Limb (tissue), 2 donors: ENCODE measurements at regions not wholly inside any gene's neighbourhood (a gene's known extent, or its start where the extent isn't known, plus 50 kb on each side); places are given as distances from the start of the nearest gene placed in this dataset.
"Not testable (repeated sequence)": the region's sequence is repeated elsewhere in the genome, so short reads cannot be mapped to it uniquely, and the experiment has no call there.

Source experiments
- DNase-seq, 2 donors: peaks; one replicate each; pipeline ENCODE4 v3.0.0-alpha.2; 2016; ENCODE audit errors: extremely low spot score in 2 of 2

GRCh38 chr5:56301069-56301468 is 67.9 kb upstream of the ANKRD55 start:
- no peak for DNase-seq

- no peak for DNase-seq
These were observed 66.1 kb upstream of the ANKRD55 start for GRCh38 chr5:56299212-56299611.

GRCh38 chr5:56298336-56299090 is 65.4 kb upstream of the ANKRD55 start:
- DNase-seq, result no peak

GRCh38 chr5:56297851-56298250 is 64.7 kb upstream of the ANKRD55 start:
- DNase-seq, result no peak

DNA sequence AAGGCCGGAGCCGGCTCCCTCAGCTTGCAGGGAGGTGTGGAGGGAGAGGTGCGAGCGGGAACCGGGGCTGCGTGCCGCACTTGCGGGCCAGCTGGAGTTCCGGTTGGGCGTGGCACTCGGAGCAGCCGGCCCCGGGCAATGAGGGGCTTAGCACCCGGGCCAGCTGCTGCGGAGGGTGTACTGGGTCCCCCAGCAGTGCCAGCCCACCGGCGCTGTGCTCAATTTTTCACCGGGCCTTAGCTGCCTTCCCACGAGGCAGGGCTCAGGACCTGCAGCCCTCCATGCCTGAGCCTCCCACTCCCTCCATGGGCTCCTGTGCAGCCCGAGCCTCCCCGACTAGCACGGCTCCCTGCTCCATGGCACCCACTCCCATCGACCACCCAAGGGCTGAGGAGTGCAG is 62.2 kb upstream of the ANKRD55 start:
- DNase-seq, result not testable (repeated sequence)

- DNase-seq, result no peak
These were observed 61.2 kb upstream of the ANKRD55 start for GRCh38 chr5:56294354-56294753.

DNA sequence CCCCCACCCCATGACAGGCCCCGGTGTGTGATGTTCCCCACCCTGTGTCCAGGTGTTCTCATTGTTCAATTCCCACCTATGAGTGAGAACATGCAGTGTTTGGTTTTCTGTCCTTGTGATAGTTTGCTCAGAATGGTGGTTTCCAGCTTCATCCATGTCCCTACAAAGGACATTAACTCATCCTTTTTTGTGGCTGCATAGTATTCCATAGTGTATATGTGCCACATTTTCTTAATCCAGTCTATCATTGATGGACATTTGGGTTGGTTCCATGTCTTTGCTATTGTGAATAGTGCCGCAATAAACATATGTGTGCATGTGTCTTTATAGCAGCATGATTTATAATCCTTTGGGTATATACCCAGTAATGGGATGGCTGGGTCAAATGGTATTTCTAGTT is 59.7 kb upstream of the ANKRD55 start:
- not testable (repeated sequence) for DNase-seq

- no peak for DNase-seq
These were observed 58.7 kb upstream of the ANKRD55 start for GRCh38 chr5:56291661-56292374.

DNA sequence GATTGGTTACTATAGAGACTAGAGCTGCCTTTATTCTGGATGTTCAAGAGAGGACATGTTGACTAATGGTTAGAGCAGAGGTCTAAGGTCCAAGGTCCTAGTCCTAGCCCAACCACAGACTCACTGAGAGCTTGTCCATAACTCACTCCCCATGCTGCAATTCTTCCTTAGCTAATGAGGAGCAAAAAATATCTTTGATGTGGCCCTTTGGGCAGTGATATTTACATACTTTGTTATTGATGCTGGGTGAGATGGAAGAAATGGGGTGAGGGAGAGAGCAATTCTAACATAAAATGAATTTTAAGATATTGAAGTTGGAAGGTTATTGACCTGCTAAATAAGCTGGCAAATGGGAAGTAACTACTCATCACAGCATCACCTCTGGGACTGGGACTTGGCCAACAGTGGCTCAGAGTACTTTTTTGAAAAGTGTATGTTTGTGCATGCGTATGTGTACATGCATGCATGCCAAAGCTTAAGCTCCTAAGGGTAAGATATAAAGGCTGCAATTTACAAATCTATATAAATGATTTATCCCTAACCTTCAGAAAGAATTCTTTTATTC is 58.0 kb upstream of the ANKRD55 start:
- no peak for DNase-seq

- no peak for DNase-seq
These were observed 57.4 kb upstream of the ANKRD55 start for GRCh38 chr5:56290378-56291078.

DNA sequence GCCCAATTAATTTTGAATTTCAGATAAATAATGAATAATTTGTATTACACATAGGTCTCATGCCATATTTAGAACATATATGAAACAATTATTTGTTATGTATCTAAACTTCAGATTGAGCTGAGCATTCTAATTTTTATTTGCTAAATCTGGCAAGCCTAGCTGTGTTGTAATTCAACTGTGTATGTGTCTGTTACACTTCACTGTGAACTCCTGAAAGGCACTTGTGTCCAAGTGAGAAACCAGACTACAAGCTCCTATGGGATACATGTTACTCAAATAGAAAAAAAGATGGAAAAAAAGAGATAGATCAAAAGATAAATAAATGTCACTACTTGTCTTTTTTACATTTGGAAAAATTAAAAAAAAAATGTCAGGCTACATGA is 56.5 kb upstream of the ANKRD55 start:
- no peak for DNase-seq

- no peak for DNase-seq
These were observed 55.9 kb upstream of the ANKRD55 start for GRCh38 chr5:56288873-56289601.

DNA sequence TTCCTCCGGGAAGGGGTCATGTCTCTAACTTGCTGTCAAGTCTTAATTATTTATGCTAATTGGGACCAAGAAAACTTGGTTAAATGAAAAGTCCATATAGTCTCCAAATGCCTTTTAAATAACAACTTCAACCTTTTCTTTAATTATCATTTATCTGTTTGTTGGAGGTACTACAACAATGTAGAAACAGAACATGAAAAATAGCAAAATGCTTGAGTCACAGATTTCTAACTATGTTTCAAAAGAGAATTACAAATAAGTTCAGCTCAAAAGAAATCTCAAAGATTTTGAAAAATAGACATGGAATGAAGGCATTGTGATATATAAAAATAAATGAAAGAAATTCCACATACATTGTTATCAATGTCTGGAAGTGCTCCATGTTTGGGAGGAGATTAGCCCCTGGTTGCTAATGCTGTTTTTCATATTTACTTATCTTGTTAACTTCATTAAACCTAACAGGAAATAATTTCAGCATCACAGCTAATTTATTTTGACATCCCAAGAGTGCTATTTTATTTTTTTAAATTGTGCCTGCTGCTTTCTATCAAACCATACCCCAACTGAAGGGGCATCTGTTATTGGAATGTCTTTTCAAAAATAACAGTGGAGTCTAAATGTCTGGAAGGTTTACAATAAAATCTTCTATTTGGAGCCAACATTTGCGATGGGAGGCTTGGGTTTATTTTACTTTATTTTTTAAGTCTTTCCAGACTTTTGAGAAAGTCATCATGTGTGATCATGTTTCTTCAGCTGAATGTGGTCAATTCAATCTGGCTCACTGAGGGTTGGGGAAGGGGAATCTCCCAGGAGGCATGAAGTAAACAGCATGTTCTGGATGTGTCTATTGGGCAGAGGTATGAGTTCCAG is 53.1 kb upstream of the ANKRD55 start:
- DNase-seq, result peak in 1 of 2 donors; percentile 60

DNA sequence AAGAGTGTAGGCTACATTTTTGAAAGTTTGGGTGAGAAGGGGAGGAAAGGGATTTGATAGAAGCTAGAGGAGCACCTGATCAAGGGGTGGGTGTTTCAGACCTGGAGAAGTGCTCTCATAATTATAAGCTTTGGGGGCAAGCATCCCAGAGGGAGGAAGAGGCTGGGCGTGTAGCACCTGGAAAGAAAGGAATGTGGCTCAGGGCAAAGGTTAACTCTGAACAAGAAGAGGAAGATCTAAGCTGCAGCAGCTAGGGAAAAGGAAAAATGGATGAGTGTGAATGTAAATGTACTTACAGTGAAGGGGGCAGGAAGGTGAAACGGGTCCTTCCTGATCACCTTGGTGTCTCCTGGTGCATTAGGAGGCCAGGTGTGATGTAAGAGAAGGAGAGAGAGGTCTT is 49.8 kb upstream of the ANKRD55 start:
- no peak for DNase-seq
